HEK293T (cell line): ENCODE measurements at regions not wholly inside any gene's neighbourhood (a gene's known extent, or its start where the extent isn't known, plus 50 kb on each side); places are given as distances from the start of the nearest gene placed in this dataset.

Source experiments
- CTCF ChIA-PET: fragments of 350-600 bp; formaldehyde crosslinking; extraction: SDS; loops from one replicate; lab custom pipeline; 2021; ENCODE audit warnings: antibody characterized with exemption, inconsistent platforms; lab: Yijun Ruan, JAX
- POLR2A ChIA-PET: fragments of 350-600 bp; formaldehyde crosslinking; extraction: SDS; loops from one replicate; lab custom pipeline; 2020; ENCODE audit warnings: antibody characterized with exemption, inconsistent platforms; lab: Yijun Ruan, JAX
- DNase-seq: peaks from one replicate; pipeline ENCODE4 v3.0.0; 2012; ENCODE audit warnings: mixed read lengths; ENCODE audit errors: extremely low spot score
- ARNT ChIP-seq: fragments of 450-650 bp; IDR thresholded peaks from 2 replicates; pipeline ENCODE4 v1.6.1; 2017; ENCODE audit warnings: mild to moderate bottlenecking
- BHLHE40 ChIP-seq: fragments of 450-650 bp; IDR thresholded peaks from 2 replicates; pipeline ENCODE4 v1.6.1; 2016; ENCODE audit warnings: mild to moderate bottlenecking, moderate library complexity, borderline replicate concordance
- CTBP1 ChIP-seq: fragments of 450-650 bp; IDR thresholded peaks from 2 replicates; pipeline ENCODE4 v1.6.1; 2016; ENCODE audit warnings: borderline replicate concordance
- ELF4 ChIP-seq: fragments of 450-650 bp; IDR thresholded peaks from 2 replicates; pipeline ENCODE4 v1.6.1; 2017; ENCODE audit warnings: antibody characterized with exemption
- FOXA1 ChIP-seq: fragments of 450-650 bp; IDR thresholded peaks from 2 replicates; pipeline ENCODE4 v1.6.1; 2016; ENCODE audit warnings: mild to moderate bottlenecking
- FOXK2 ChIP-seq: fragments of 450-650 bp; IDR thresholded peaks from 2 replicates; pipeline ENCODE4 v1.6.1; 2016; ENCODE audit warnings: mild to moderate bottlenecking
- FOXM1 ChIP-seq: fragments of 450-650 bp; IDR thresholded peaks from 2 replicates; pipeline ENCODE4 v1.6.1; 2017; ENCODE audit warnings: mild to moderate bottlenecking, borderline replicate concordance
- HDGF ChIP-seq: fragments of 450-650 bp; IDR thresholded peaks from 2 replicates; pipeline ENCODE4 v1.6.1; 2017; ENCODE audit warnings: antibody characterized with exemption, borderline replicate concordance
- L3MBTL2 ChIP-seq: fragments of 450-650 bp; conservative IDR thresholded peaks from 2 replicates; pipeline ENCODE4 v1.6.1; 2016; ENCODE audit warnings: mild to moderate bottlenecking
- LEF1 ChIP-seq: fragments of 450-650 bp; IDR thresholded peaks from 2 replicates; pipeline ENCODE4 v1.6.1; 2017; ENCODE audit warnings: mild to moderate bottlenecking, borderline replicate concordance
- NFRKB ChIP-seq: fragments of 450-650 bp; IDR thresholded peaks from 2 replicates; pipeline ENCODE4 v1.6.1; 2016; ENCODE audit warnings: mild to moderate bottlenecking, moderate library complexity
- PKNOX1 ChIP-seq: fragments of 450-650 bp; IDR thresholded peaks from 2 replicates; pipeline ENCODE4 v1.6.1; 2016
- SP1 ChIP-seq: fragments of 450-650 bp; IDR thresholded peaks from 2 replicates; pipeline ENCODE4 v1.6.1; 2017
- SUZ12 ChIP-seq: fragments of 450-650 bp; IDR thresholded peaks from 2 replicates; pipeline ENCODE4 v1.6.1; 2016; ENCODE audit warnings: mild to moderate bottlenecking
- TARDBP ChIP-seq: fragments of 450-650 bp; IDR thresholded peaks from 2 replicates; pipeline ENCODE4 v1.6.1; 2016
- ZNF384 ChIP-seq: fragments of 450-650 bp; IDR thresholded peaks from 2 replicates; pipeline ENCODE4 v1.6.1; 2016

- TF ChIP-seq ELF4 (no peak), ARNT (no peak), L3MBTL2 (no peak), SUZ12 (no peak), SP1 (no peak), CTBP1 (no peak)
- no peak for DNase-seq
- ChIA-PET POLR2A (no interaction called here), CTCF (no interaction called here)
Measured at GRCh38 chr4:180101348-180102083, 2141.7 kb upstream of the TENM3 start.

DNA sequence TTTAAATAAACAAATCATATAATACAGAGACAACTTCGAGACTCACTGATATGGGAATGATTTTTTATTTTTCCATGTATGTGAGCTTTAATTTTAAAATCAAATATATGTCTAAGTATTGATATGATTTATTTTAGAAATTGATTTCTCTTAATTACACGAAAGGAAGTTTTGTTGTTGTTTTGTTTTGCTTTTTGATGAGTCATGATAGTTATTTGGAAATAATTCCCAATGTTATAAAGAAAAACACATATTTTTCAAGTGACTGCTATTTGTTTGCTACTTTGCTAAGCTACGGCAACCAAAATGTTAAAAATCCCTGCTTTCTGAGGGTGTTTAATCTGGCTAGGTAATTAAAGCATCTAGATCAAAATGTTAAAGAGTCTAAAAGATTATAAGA is 2139.4 kb upstream of the TENM3 start:
- no peak for DNase-seq
- ChIA-PET POLR2A (no interaction called here), CTCF (no interaction called here)
- TF ChIP-seq PKNOX1: no peak
- TF ChIP-seq FOXM1: no peak
- no peak for TF ChIP-seq ARNT
- no peak for TF ChIP-seq SUZ12
- no peak for TF ChIP-seq NFRKB
- no peak for TF ChIP-seq TARDBP
- no peak for TF ChIP-seq FOXK2
- no peak for TF ChIP-seq LEF1
- no peak for TF ChIP-seq SP1
- no peak for TF ChIP-seq L3MBTL2
- TF ChIP-seq ZNF384: no peak
- no peak for TF ChIP-seq ELF4
- no peak for TF ChIP-seq BHLHE40
- no peak for TF ChIP-seq FOXA1
- no peak for TF ChIP-seq HDGF
- TF ChIP-seq CTBP1: no peak

- TF ChIP-seq BHLHE40: no peak
- TF ChIP-seq PKNOX1: no peak
- no peak for DNase-seq
- POLR2A ChIA-PET: no interaction called here
- CTCF ChIA-PET: no interaction called here
Measured at GRCh38 chr4:180105362-180105761, 2137.8 kb upstream of the TENM3 start.

DNA sequence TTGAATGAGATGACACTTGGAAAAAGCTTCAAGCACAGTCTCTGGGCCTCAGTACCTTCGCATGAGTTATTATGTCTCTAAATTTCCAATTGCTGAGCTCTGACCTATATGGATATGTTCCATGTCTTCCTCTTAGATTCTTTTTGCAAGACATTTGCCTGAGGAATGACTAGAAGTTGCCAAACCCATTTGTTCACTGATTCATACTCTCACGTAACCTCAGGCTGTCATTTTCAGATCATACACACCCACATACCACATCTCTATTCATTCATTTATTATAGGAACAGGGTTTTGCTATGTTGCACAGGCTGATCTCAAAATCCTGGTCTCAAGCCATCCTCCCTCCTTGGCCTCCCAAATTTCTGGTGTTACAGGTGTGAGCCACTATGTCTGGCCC is 2137.1 kb upstream of the TENM3 start:
- no peak for DNase-seq
- CTCF ChIA-PET: no interaction called here
- TF ChIP-seq FOXA1: no peak
- TF ChIP-seq ARNT: no peak
- no peak for TF ChIP-seq TARDBP
- TF ChIP-seq BHLHE40: no peak
- TF ChIP-seq LEF1: no peak
- TF ChIP-seq ZNF384: no peak
- TF ChIP-seq HDGF: no peak
- no peak for TF ChIP-seq FOXM1
- no peak for TF ChIP-seq NFRKB
- POLR2A ChIA-PET: no interaction called here

DNA sequence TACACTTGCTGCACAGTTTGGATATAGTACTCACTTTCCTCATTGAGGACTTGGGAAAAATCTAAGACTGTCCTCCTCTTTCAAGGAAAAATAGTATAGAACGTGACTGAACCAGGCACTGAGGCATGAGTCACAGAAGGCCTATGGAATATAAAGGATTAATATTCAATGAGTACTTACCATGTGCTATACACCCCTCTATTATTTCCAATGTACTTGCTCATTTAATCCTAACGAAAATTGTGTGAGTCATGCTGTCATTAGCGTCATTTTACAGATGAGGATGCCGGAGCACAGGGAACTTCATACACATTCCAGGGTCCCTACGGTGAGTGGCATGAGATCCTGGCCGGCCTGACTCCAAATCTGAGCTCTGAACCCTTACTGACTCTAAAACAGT is 2136.2 kb upstream of the TENM3 start:
- ChIA-PET POLR2A (no interaction called here), CTCF (no interaction called here)
- no peak for DNase-seq
- TF ChIP-seq BHLHE40 (no peak), ARNT (no peak), FOXA1 (no peak), NFRKB (no peak), SUZ12 (no peak), HDGF (no peak), SP1 (no peak), ELF4 (no peak), FOXK2 (no peak)

GRCh38 chr4:180116840-180117239 is 2126.4 kb upstream of the TENM3 start:
- TF ChIP-seq ELF4: no peak
- no peak for TF ChIP-seq FOXA1
- TF ChIP-seq LEF1: no peak
- no peak for TF ChIP-seq HDGF
- TF ChIP-seq SP1: no peak
- TF ChIP-seq CTBP1: no peak
- TF ChIP-seq NFRKB: no peak
- TF ChIP-seq ARNT: no peak
- TF ChIP-seq FOXM1: no peak
- TF ChIP-seq TARDBP: no peak
- CTCF ChIA-PET: no interaction called here
- POLR2A ChIA-PET: no interaction called here
- DNase-seq: no peak

DNA sequence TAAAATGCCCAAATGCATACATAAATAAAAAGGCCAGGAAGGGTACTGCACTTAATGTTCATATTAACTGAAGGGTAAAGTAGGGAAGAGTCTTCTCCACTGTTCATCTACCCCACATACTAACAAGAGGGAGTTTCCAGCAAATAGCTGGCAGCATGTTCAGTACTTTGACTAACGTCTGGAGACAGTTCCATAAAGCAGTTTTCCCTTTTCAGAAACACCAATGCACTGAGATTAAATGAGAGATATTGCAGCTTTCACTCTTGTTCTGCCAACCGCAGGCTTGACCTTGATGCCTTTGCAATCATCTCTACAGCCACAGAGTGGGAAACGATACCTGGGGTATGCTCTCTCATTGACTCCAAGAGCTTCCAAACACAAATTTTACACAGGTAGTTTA is 2123.1 kb upstream of the TENM3 start:
- POLR2A ChIA-PET: no interaction called here
- no peak for TF ChIP-seq LEF1
- no peak for DNase-seq
- CTCF ChIA-PET: no interaction called here
